ENCODE measurements at regions not wholly inside any gene's neighbourhood (a gene's known extent, or its start where the extent isn't known, plus 50 kb on each side); places are given as distances from the start of the nearest gene placed in this dataset.

DNA sequence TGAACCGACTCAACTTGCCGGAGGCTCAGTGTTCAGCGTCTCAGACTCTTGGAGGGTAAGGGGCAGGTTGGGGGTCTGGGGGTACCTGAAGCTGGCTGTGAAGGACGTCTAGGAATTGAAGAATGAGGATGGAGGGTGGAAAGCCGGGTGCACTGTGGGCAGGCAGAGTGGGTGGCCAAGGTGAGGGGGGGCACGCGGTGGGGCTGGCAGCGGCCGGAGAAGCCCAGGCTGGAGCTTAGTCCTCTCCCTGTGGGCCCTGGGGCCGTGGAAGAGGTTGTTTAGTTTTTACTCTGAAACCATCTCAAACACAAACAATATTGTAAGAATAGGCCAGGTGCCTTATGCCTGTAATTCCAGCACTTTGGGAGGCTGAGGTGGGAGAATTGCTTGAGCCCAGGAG lies 83.4 kb downstream of the UNCX start:
- TF ChIP-seq TAF1 (IDR thresholded peaks at IDR 0.05; ENCODE audit: borderline replicate concordance, insufficient read depth, low read length) (no peak), POLR2AphosphoS5 (IDR thresholded peaks at IDR 0.05; ENCODE audit: low read depth, low read length) (no peak)

DNA sequence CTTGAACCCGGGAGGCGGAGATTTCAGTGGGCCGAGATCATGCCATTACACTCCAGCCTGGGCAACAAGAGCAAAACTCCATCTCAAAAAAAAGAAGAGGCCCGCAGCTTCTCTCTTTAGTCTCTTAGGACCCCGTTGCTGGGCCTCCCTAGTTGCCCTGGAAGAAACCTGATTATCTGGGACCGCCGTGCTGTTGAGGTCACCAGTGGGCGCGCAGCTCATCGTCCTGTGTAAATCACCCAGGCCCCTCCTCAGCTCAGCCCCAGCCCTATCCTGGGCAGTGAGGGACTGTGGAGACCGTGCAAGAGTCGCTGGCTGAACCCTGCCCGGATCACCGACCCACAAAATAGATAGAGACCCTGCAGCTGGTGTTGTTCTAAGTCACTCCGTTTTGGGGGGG lies 85.0 kb downstream of the UNCX start:
- TF ChIP-seq FOXP2 (optimal IDR thresholded peaks at IDR 0.05; ENCODE audit: borderline replicate concordance, extremely low read depth, extremely low read length, insufficient read depth), result no peak
- TF ChIP-seq POLR2AphosphoS5 (IDR thresholded peaks at IDR 0.05; ENCODE audit: low read depth, low read length), result no peak
- no peak for TF ChIP-seq TAF1 (IDR thresholded peaks at IDR 0.05; ENCODE audit: borderline replicate concordance, insufficient read depth, low read length)
- TF ChIP-seq, protein P1, sequence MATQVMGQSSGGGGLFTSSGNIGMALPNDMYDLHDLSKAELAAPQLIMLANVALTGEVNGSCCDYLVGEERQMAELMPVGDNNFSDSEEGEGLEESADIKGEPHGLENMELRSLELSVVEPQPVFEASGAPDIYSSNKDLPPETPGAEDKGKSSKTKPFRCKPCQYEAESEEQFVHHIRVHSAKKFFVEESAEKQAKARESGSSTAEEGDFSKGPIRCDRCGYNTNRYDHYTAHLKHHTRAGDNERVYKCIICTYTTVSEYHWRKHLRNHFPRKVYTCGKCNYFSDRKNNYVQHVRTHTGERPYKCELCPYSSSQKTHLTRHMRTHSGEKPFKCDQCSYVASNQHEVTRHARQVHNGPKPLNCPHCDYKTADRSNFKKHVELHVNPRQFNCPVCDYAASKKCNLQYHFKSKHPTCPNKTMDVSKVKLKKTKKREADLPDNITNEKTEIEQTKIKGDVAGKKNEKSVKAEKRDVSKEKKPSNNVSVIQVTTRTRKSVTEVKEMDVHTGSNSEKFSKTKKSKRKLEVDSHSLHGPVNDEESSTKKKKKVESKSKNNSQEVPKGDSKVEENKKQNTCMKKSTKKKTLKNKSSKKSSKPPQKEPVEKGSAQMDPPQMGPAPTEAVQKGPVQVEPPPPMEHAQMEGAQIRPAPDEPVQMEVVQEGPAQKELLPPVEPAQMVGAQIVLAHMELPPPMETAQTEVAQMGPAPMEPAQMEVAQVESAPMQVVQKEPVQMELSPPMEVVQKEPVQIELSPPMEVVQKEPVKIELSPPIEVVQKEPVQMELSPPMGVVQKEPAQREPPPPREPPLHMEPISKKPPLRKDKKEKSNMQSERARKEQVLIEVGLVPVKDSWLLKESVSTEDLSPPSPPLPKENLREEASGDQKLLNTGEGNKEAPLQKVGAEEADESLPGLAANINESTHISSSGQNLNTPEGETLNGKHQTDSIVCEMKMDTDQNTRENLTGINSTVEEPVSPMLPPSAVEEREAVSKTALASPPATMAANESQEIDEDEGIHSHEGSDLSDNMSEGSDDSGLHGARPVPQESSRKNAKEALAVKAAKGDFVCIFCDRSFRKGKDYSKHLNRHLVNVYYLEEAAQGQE (IDR thresholded peaks at IDR 0.05; ENCODE audit: insufficient read depth in 1 of 2, low read depth in 2 of 2, low read length in 2 of 2), result no peak
- no peak for TF ChIP-seq SIN3A (IDR thresholded peaks at IDR 0.05; ENCODE audit: borderline replicate concordance, insufficient read depth, low read length)

DNA sequence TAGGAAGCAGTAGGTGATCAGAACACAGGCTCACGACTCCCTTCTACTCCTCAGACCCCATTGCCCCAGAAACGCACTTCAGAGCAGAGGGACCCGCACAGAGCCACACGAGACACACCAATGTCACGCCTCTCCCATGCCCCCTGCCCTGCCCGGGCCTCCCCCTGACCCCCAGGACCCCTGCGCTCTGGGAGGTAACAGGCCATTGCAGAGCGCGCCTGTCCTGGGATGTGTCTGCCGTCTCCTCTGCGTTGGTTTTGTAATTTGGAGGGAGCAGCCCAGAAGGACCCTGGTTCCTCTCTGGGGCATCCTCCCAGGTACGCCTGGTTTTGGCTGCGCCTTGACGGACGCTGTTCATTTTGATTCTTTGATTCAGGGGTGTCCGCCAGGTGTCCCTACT lies 85.4 kb downstream of the UNCX start:
- TF ChIP-seq TAF1 (IDR thresholded peaks at IDR 0.05; ENCODE audit: borderline replicate concordance, insufficient read depth, low read length), result no peak
- TF ChIP-seq, protein P1 (IDR thresholded peaks at IDR 0.05; ENCODE audit: insufficient read depth in 1 of 2, low read depth in 2 of 2, low read length in 2 of 2), result no peak
- TF ChIP-seq FOXP2 (optimal IDR thresholded peaks at IDR 0.05; ENCODE audit: borderline replicate concordance, extremely low read depth, extremely low read length, insufficient read depth), result no peak
- no peak for TF ChIP-seq SIN3A (IDR thresholded peaks at IDR 0.05; ENCODE audit: borderline replicate concordance, insufficient read depth, low read length)
- no peak for TF ChIP-seq POLR2AphosphoS5 (IDR thresholded peaks at IDR 0.05; ENCODE audit: low read depth, low read length)

DNA sequence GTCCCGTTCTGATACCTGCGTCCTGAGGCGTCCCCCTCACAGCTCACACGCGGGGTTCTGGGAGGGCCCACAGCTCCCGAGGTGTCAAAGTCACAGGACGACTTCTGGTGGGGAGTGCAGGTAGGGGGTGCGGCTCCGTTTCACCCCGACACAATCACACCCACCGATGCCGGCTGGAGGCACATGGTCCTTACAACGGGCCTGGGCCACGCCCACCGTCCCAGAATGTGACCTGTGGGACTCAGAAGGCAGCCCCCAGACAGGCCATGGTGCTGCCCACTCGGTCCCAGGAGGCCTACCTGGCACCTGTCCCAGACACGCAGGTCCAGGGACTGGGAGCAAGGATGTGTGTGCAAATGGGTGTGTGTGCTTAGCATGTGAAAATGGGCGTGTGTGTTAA lies 86.0 kb downstream of the UNCX start:
- TF ChIP-seq POLR2AphosphoS5 (IDR thresholded peaks at IDR 0.05; ENCODE audit: low read depth, low read length), result no peak
- TF ChIP-seq, protein P1 (IDR thresholded peaks at IDR 0.05; ENCODE audit: insufficient read depth in 1 of 2, low read depth in 2 of 2, low read length in 2 of 2), result no peak
- no peak for TF ChIP-seq SIN3A (IDR thresholded peaks at IDR 0.05; ENCODE audit: borderline replicate concordance, insufficient read depth, low read length)
- TF ChIP-seq FOXP2 (optimal IDR thresholded peaks at IDR 0.05; ENCODE audit: borderline replicate concordance, extremely low read depth, extremely low read length, insufficient read depth), result no peak
- TF ChIP-seq TAF1 (IDR thresholded peaks at IDR 0.05; ENCODE audit: borderline replicate concordance, insufficient read depth, low read length), result no peak

DNA sequence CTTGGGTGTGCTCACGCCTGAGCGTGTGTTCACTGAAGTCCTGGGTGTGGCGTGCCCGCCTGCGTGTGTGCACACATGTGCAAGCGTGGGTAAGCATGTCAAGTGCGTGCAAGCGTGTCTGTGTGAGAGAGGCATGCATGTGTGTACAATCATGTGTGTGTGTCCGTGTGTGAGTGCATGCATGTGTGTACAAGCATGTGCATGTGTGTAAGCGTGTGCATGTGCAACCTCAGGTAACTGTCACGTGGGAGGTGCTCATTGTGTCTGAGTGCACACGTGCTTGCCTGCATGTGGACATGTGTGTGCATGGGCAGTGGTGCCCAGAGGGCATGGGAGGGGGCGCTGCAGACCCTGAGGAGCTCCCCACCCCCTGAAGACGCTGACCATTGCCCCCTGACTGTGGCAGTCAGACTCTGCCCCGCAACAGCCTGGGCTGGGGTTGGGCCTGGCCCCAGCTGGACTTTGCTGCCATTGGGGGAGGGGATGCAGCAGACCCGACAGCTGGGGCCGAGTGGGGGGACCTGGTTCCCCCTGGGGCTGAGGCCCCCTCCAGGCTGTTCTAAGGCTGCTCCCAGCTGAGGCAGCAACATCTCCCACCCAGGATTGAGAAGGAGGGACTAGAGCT lies 88.1 kb downstream of the UNCX start:
- no peak for TF ChIP-seq SIN3A (IDR thresholded peaks at IDR 0.05; ENCODE audit: borderline replicate concordance, insufficient read depth, low read length)
- TF ChIP-seq, protein P1 (IDR thresholded peaks at IDR 0.05; ENCODE audit: insufficient read depth in 1 of 2, low read depth in 2 of 2, low read length in 2 of 2), result no peak
- TF ChIP-seq FOXP2 (optimal IDR thresholded peaks at IDR 0.05; ENCODE audit: borderline replicate concordance, extremely low read depth, extremely low read length, insufficient read depth), result no peak
- TF ChIP-seq POLR2AphosphoS5 (IDR thresholded peaks at IDR 0.05; ENCODE audit: low read depth, low read length), result no peak
- TF ChIP-seq TAF1 (IDR thresholded peaks at IDR 0.05; ENCODE audit: borderline replicate concordance, insufficient read depth, low read length), result no peak
